ENCODE measurements at regions not wholly inside any gene's neighbourhood (a gene's known extent, or its start where the extent isn't known, plus 50 kb on each side); places are given as distances from the start of the nearest gene placed in this dataset.

- TF ChIP-seq MYBL2 (IDR thresholded peaks at IDR 0.05; ENCODE audit: low read depth) (no peak), MYBL2 (CRISPR knock-in tag; IDR thresholded peaks at IDR 0.05; ENCODE audit: borderline replicate concordance) (no peak), HDAC2 (IDR thresholded peaks at IDR 0.05) (no peak), ZBTB2 (IDR thresholded peaks at IDR 0.05) (no peak), NR3C1 (CRISPR knock-in tag; IDR thresholded peaks at IDR 0.05) (no peak), SMC3 (conservative IDR thresholded peaks at IDR 0.05; ENCODE audit: insufficient read depth, low read depth, low read length) (no peak), RBM39 (optimal IDR thresholded peaks at IDR 0.05; ENCODE audit: low read depth, low read length) (no peak), ZNF766 (CRISPR knock-in tag; conservative IDR thresholded peaks at IDR 0.05) (peak; percentile 79; the same call in 1 of the 2 replicates), CTBP1 (IDR thresholded peaks at IDR 0.05; ENCODE audit: borderline replicate concordance) (peak; percentile 77; the same call in 1 of the 2 replicates), SRF (CRISPR knock-in tag; IDR thresholded peaks at IDR 0.05) (peak in 1 of 2 experiments; percentile 89; a peak in 2 of 4 replicates), PCBP2 (IDR thresholded peaks at IDR 0.05; ENCODE audit: low read depth, low read length, poor library complexity, severe bottlenecking) (no peak), ZBED1 (IDR thresholded peaks at IDR 0.05) (no peak), XRCC5 (IDR thresholded peaks at IDR 0.05; ENCODE audit: low read depth, low read length) (no peak), SUPT5H (IDR thresholded peaks at IDR 0.05) (no peak), FOXJ3 (CRISPR knock-in tag; IDR thresholded peaks at IDR 0.05) (no peak), MCM2 (IDR thresholded peaks at IDR 0.05; ENCODE audit: low read depth) (no peak), PRMT5 (CRISPR knock-in tag; IDR thresholded peaks at IDR 0.05) (no peak), FOXJ2 (tag; IDR thresholded peaks at IDR 0.05) (peak; percentile 31; the same call in 1 of the 2 replicates), CCNT2 (IDR thresholded peaks at IDR 0.05; ENCODE audit: borderline replicate concordance, extremely low read depth, insufficient read length, low read depth, low read length) (peak; percentile 75), NFRKB (IDR thresholded peaks at IDR 0.05; ENCODE audit: low read depth) (no peak), CREM (IDR thresholded peaks at IDR 0.05; ENCODE audit: low read depth) (peak; percentile 90), CBX8 (IDR thresholded peaks at IDR 0.05; ENCODE audit: borderline replicate concordance, extremely low read depth, low read depth, low read length, poor library complexity, severe bottlenecking) (no peak), E2F8 (IDR thresholded peaks at IDR 0.05; ENCODE audit: low read depth, partially characterized antibody) (peak; percentile 32)
- TF ChIP-seq, protein P1, sequence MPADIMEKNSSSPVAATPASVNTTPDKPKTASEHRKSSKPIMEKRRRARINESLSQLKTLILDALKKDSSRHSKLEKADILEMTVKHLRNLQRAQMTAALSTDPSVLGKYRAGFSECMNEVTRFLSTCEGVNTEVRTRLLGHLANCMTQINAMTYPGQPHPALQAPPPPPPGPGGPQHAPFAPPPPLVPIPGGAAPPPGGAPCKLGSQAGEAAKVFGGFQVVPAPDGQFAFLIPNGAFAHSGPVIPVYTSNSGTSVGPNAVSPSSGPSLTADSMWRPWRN (IDR thresholded peaks at IDR 0.05; ENCODE audit: low read depth): peak; percentile 73; the same call in 1 of the 2 replicates
- TF ChIP-seq, protein P2, sequence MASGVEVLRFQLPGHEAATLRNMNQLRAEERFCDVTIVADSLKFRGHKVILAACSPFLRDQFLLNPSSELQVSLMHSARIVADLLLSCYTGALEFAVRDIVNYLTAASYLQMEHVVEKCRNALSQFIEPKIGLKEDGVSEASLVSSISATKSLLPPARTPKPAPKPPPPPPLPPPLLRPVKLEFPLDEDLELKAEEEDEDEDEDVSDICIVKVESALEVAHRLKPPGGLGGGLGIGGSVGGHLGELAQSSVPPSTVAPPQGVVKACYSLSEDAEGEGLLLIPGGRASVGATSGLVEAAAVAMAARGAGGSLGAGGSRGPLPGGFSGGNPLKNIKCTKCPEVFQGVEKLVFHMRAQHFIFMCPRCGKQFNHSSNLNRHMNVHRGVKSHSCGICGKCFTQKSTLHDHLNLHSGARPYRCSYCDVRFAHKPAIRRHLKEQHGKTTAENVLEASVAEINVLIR (CRISPR knock-in tag; IDR thresholded peaks at IDR 0.05): no peak
Measured at GRCh38 chr17:63381101-63381729, 64.9 kb downstream of the CYB561 start (continued).
